Activated T-helper 9 cell treated with anti-CD3 and anti-CD28 coated beads, Interleukin-2, amount 50 U/mL, for 16 hours (primary cell): ENCODE measurements at regions not wholly inside any gene's neighbourhood (a gene's known extent, or its start where the extent isn't known, plus 50 kb on each side); places are given as distances from the start of the nearest gene placed in this dataset.

ENCODE experiments used
- DNase-seq: peaks from one replicate; pipeline ENCODE4 v3.0.0-alpha.2; 2020; ENCODE audit warnings: low read depth

- DNase-seq: no peak
These were observed 54.7 kb upstream of the SMARCA2 start for GRCh38 chr9:1960342-1961042.

- no peak for DNase-seq
These were observed 53.0 kb upstream of the SMARCA2 start for GRCh38 chr9:1962122-1962521.

- no peak for DNase-seq
These were observed 52.5 kb upstream of the SMARCA2 start for GRCh38 chr9:1962588-1963106.

- DNase-seq: no peak
These were observed 51.1 kb upstream of the SMARCA2 start for GRCh38 chr9:1964093-1964492.
